ENCODE measurements at regions not wholly inside any gene's neighbourhood (a gene's known extent, or its start where the extent isn't known, plus 50 kb on each side); places are given as distances from the start of the nearest gene placed in this dataset.

GRCh38 chr17:83148317-83149028 lies 69.1 kb downstream of the METRNL start:
- TF ChIP-seq CTCF (conservative IDR thresholded peaks at IDR 0.05; ENCODE audit: low read depth, low read length) (no peak), EZH2 (IDR thresholded peaks at IDR 0.05; ENCODE audit: borderline replicate concordance, low read depth, low read length, poor library complexity, severe bottlenecking) (no peak)

Data from A673 (cell line).